GM18873 (cell line): ENCODE measurements at regions not wholly inside any gene's neighbourhood (a gene's known extent, or its start where the extent isn't known, plus 50 kb on each side); places are given as distances from the start of the nearest gene placed in this dataset.

Experiments used
- ATAC-seq: cut with Tn5 transposase; IDR thresholded peaks from one replicate; pipeline ENCODE4 v1.9.1; 2021; ENCODE audit warnings: mild to moderate bottlenecking, moderate library complexity, moderate number of reproducible peaks; ENCODE audit not compliant: unreplicated experiment, low FRiP score

GRCh38 chr7:13466874-13467547 lies 522.5 kb downstream of the ETV1 start:
- ATAC-seq, result no peak

- no peak for ATAC-seq
These were observed 512.5 kb downstream of the ETV1 start for GRCh38 chr7:13476881-13477444.

- no peak for ATAC-seq
These were observed 500.1 kb downstream of the ETV1 start for GRCh38 chr7:13489386-13489785.

- no peak for ATAC-seq
These were observed 492.5 kb downstream of the ETV1 start for GRCh38 chr7:13496976-13497375.

GRCh38 chr7:13508586-13508985 lies 480.9 kb downstream of the ETV1 start:
- no peak for ATAC-seq

GRCh38 chr7:13518738-13519137 lies 470.7 kb downstream of the ETV1 start:
- no peak for ATAC-seq

- ATAC-seq, result no peak
These were observed 465.4 kb downstream of the ETV1 start for GRCh38 chr7:13524076-13524475.

- no peak for ATAC-seq
These were observed 457.3 kb downstream of the ETV1 start for GRCh38 chr7:13532028-13532753.

- no peak for ATAC-seq
These were observed 450.8 kb downstream of the ETV1 start for GRCh38 chr7:13538669-13539068.

GRCh38 chr7:13540429-13540828 lies 449.0 kb downstream of the ETV1 start:
- no peak for ATAC-seq

- ATAC-seq, result no peak
These were observed 448.1 kb downstream of the ETV1 start for GRCh38 chr7:13541326-13541725.

- no peak for ATAC-seq
These were observed 447.0 kb downstream of the ETV1 start for GRCh38 chr7:13542451-13542850.

GRCh38 chr7:13551503-13551902 lies 438.0 kb downstream of the ETV1 start:
- no peak for ATAC-seq

- no peak for ATAC-seq
These were observed 429.0 kb downstream of the ETV1 start for GRCh38 chr7:13560441-13560840.

GRCh38 chr7:13563257-13563656 lies 426.2 kb downstream of the ETV1 start:
- ATAC-seq, result no peak

GRCh38 chr7:13563680-13564079 lies 425.8 kb downstream of the ETV1 start:
- ATAC-seq, result no peak

GRCh38 chr7:13577566-13578145 lies 411.8 kb downstream of the ETV1 start:
- ATAC-seq, result no peak

GRCh38 chr7:13578294-13578693 lies 411.2 kb downstream of the ETV1 start:
- no peak for ATAC-seq

GRCh38 chr7:13581097-13581496 lies 408.4 kb downstream of the ETV1 start:
- ATAC-seq, result no peak

- no peak for ATAC-seq
These were observed 395.6 kb downstream of the ETV1 start for GRCh38 chr7:13593854-13594253.

GRCh38 chr7:13602036-13602435 lies 387.4 kb downstream of the ETV1 start:
- no peak for ATAC-seq
